Sciatic nerve (tissue), 2 donors: ENCODE measurements at regions not wholly inside any gene's neighbourhood (a gene's known extent, or its start where the extent isn't known, plus 50 kb on each side); places are given as distances from the start of the nearest gene placed in this dataset.
"Not testable (repeated sequence)": the region's sequence is repeated elsewhere in the genome, so short reads cannot be mapped to it uniquely, and the experiment has no call there.

Source experiments
- ATAC-seq: fragments of 200-7000 bp; cut with Tn5 transposase; one replicate; pipeline ENCODE4 v1.9.1; 2020; ENCODE audit warnings: mild to moderate bottlenecking, moderate library complexity
- DNase-seq: peaks from one replicate; pipeline ENCODE4 v3.0.0-alpha.2; 2020; ENCODE audit warnings: low spot score
- intact Hi-C: fragments of 100-400 bp; cut with DNase I; formaldehyde crosslinking; loops from one replicate; pipeline ENCODE4 v1.14.2; 2022
- donor health status: DM: no; HTN: no; CAD: no.
- donor health status: DM: no; HTN: no; CAD: no.

GRCh38 chr14:66330228-66330627 is 155.9 kb upstream of the CCDC196 start:
- DNase-seq (no peak), ATAC-seq (no peak)
- intact Hi-C loops = no loop called here

- intact Hi-C loops = no loop called here
- ATAC-seq (no peak), DNase-seq (no peak)
Measured at GRCh38 chr14:66330916-66331315, 155.3 kb upstream of the CCDC196 start.

DNA sequence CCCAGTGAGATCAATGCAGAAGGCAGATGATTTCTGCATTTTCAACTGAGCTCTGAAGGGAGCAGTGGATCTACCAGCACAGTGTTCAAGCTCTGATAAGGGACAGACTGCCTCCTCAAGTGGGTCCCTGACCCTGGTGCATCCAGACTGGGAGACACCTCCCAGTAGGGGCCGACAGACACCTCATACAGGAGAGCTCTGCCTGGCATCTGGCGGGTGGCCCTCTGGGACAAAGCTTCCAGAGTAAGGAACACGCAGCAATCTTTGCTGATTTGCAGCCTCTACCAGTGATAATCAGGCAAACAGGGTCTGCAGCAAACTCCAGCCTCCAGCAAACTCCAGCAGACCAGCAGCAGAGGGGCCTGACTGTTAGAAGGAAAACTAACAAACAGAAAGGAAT is 152.9 kb upstream of the CCDC196 start:
- DNase-seq, intact Hi-C loops, ATAC-seq: not testable (repeated sequence)

- DNase-seq (no peak), ATAC-seq (no peak)
- intact Hi-C loops = no loop called here
Measured at GRCh38 chr14:66341239-66341638, 144.9 kb upstream of the CCDC196 start.

GRCh38 chr14:66345986-66346385 is 140.2 kb upstream of the CCDC196 start:
- ATAC-seq = no peak

DNA sequence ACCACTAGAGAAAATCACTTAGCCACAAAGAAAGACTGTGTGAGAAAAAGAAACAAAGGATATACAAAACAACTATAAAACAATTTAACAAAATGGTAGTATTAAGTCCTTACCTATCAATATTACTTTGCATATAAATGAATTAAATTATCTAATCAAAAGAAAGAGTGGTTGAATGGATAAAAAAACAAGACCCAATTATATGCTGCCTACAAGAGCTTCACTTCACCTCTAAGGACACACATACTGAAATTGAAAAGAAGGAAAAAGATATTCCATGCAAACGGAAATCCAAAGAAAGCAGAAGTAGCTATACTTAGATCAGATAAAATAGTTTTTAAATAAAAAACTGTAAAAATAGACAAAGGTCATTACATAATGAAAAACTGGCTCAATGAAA is 134.9 kb upstream of the CCDC196 start:
- intact Hi-C loops = no loop called here
- no peak for ATAC-seq
- DNase-seq = no peak

More at GRCh38 chr14:66345986-66346385, 140.2 kb upstream of the CCDC196 start:
- DNase-seq = no peak
- intact Hi-C loops = no loop called here

DNA sequence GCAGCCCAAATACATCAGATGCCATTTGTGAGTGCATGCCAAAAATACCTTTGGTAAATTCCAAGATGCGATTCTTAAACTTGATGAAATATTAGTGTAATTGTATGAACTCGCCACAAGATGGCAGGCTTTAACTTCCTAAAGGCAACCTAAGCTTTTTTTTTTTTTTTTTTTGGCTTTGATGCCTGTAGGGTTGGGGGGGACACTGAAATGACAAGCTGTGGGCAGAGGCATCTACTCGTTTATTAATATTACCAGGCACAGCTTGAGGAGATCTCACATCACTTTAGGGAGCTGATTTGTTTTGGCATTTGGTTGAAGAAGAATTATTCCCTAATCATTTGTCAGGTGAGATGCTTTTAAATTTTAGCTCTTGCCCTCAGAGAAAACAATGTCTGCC is 126.7 kb upstream of the CCDC196 start:
- ATAC-seq (no peak), DNase-seq (no peak)
- intact Hi-C loops = no loop called here

GRCh38 chr14:66360366-66360926 is 125.7 kb upstream of the CCDC196 start:
- intact Hi-C loops = no loop called here
- DNase-seq = no peak
- no peak for ATAC-seq

GRCh38 chr14:66361013-66361412 is 125.2 kb upstream of the CCDC196 start:
- intact Hi-C loops = no loop called here
- ATAC-seq (no peak), DNase-seq (no peak)

- DNase-seq = no peak
- intact Hi-C loops = no loop called here
- ATAC-seq = no peak
Measured at GRCh38 chr14:66365388-66365787, 120.8 kb upstream of the CCDC196 start.

DNA sequence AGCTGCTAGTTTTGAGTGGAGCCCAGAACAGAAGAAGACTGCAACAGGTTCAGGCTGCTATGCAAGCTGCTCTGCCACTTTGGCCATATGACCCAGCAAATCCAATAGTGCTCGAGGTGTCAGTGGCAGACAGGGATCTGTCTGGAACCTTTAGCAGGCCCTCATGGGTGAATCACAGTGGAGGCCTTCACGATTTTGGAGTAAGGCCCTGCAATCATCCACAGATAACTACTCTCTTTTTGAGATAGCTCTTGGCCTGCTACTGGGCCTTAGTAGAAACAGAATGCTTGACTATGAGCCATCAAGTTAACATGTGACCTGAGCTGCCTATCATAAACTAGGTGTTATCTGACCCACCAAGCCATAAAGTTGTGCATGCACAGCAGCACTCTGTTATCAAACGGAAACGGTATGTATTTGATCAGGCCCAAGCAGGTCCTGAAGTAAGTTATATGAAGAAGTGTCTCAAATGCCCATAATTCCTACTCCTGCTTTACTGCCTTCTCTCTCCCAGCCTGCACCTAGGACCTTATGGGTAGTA is 116.9 kb upstream of the CCDC196 start:
- intact Hi-C loops = no loop called here
- DNase-seq (no peak), ATAC-seq (no peak)

- DNase-seq (no peak), ATAC-seq (no peak)
- intact Hi-C loops = no loop called here
Measured at GRCh38 chr14:66371776-66372175, 114.4 kb upstream of the CCDC196 start.

- ATAC-seq (no peak), DNase-seq (no peak)
- intact Hi-C loops = no loop called here
Measured at GRCh38 chr14:66375046-66375964, 110.9 kb upstream of the CCDC196 start.

- ATAC-seq (no peak), DNase-seq (no peak)
- intact Hi-C loops = no loop called here
Measured at GRCh38 chr14:66377574-66377973, 108.6 kb upstream of the CCDC196 start.

DNA sequence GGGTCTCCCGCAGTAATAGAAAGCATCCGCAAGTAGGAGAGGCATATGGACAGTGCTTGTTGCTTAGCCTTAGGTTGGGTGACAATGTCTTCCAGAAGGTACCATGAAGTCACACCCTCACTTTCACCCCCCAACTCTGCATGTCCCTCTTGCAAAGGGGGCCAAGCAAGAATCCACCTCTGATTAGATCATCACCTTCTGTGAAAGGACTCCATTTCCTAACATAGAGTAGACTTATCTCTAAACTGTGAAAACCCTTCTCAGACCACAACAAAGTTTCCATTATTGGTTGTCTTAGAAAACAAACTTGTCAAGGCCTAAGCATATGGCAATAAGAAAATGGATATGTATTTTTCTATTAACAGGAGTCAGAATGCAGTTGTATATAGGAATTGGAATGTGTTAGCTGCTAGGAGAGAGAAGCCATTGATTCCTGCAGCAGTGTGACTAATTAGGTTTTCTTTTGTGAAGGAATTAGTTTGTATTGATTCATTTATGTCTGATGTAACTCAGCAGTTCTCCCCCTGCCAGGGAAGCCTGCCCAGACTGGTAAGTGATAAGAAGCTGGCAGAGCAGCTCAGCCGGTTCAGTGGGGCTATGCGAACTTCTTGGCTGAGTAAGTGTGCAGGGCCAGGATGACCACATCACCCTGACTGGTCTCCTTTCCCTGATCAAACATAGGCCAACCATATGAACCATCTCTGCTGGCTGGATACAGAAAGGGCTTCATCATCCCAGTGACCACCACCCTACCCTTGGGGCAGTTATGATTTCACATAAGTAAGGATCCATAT is 107.3 kb upstream of the CCDC196 start:
- no peak for DNase-seq
- ATAC-seq = no peak
- intact Hi-C loops = no loop called here

DNA sequence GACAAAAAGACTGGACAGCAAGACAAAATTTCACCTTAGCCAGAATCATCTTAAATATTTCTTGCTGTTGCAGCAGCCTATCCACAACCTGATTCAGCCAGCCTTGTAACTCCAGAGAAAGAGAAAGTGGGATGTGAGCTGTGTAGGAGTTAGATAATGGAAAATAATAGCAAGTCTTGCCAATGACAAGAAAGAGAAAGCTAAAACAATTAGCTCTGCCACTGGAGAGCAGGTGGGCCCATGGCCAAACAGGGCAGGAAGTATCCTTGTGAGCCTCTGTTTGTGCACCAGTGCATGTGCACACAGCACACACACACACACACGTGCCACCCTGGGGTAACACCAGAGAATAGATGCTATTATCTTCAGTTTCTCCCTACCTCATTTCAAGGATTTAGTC is 106.0 kb upstream of the CCDC196 start:
- no peak for DNase-seq
- intact Hi-C loops = no loop called here
- ATAC-seq = peak; percentile 63

- ATAC-seq (no peak), DNase-seq (no peak)
- intact Hi-C loops = no loop called here
Measured at GRCh38 chr14:66381755-66382154, 104.4 kb upstream of the CCDC196 start.

GRCh38 chr14:66383257-66383656 is 102.9 kb upstream of the CCDC196 start:
- ATAC-seq (no peak), DNase-seq (no peak)
- intact Hi-C loops = no loop called here

DNA sequence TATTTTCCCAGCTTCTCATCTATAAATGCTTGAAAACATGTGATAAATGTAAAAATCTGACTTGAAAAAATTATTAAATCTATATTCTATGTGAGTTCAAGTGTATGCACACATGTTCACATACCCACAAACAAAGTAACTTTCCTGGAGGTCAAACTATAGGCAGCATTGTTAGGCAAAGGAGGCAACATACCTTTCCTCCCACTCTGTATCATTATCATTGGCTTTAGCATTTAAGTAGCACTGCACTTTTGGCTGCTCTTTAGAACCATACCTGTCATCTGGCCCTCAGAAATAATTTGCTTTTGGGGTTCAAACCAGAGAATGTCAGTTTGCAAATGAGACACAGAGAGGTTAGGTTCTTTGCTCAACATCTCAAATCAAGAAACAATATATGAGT is 102.4 kb upstream of the CCDC196 start:
- DNase-seq (no peak), ATAC-seq (no peak)
- intact Hi-C loops = no loop called here

DNA sequence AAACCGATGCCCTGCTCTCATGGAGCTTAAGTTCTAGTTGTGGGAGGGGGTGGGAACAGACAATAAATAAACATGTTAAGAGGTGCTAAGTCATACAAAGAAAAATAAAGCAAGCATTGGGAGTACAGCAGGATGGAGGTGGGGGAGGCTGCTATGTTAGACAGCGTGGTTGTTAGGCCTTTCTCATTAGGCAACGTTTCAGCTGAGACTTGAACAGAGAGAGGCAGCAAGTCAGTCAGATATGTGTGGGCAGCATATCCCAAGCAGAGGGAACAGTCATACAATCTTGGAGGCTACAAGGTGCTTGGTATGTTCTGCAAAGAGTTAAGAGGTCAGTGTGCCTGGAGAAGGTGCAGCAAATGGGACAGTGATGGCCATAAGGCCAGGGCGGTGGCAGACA is 97.7 kb upstream of the CCDC196 start:
- ATAC-seq (no peak), DNase-seq (no peak)
- intact Hi-C loops = no loop called here
